ENCODE measurements at regions not wholly inside any gene's neighbourhood (a gene's known extent, or its start where the extent isn't known, plus 50 kb on each side); places are given as distances from the start of the nearest gene placed in this dataset.

DNA sequence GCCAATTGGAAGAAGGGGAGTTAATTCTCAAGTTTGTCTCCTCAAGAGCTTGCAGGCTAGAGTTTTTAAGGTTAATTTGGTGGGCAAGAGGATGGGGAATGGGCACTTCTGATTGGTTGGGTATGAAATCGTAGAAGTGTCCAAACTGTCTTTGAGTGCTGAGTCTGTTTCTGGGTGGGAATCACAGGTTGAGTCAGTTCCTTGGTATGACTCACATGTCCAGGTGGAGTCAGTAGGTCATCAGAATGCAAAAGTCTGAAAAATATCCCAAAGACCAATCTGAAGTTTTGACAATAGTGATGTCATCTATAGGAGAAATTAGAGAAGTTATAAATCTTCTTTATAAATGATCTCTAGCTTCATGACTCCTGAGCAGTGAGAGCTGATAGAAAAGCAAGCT lies 1252.2 kb downstream of the REEP3 start:
- TF ChIP-seq, protein P1, sequence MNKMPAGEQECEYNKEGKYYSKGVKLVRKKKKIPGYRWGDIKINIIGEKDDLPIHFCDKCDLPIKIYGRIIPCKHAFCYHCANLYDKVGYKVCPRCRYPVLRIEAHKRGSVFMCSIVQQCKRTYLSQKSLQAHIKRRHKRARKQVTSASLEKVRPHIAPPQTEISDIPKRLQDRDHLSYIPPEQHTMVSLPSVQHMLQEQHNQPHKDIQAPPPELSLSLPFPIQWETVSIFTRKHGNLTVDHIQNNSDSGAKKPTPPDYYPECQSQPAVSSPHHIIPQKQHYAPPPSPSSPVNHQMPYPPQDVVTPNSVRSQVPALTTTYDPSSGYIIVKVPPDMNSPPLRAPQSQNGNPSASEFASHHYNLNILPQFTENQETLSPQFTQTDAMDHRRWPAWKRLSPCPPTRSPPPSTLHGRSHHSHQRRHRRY (tag by site-specific recombination; IDR thresholded peaks at IDR 0.05): no peak
- TF ChIP-seq, protein P2, sequence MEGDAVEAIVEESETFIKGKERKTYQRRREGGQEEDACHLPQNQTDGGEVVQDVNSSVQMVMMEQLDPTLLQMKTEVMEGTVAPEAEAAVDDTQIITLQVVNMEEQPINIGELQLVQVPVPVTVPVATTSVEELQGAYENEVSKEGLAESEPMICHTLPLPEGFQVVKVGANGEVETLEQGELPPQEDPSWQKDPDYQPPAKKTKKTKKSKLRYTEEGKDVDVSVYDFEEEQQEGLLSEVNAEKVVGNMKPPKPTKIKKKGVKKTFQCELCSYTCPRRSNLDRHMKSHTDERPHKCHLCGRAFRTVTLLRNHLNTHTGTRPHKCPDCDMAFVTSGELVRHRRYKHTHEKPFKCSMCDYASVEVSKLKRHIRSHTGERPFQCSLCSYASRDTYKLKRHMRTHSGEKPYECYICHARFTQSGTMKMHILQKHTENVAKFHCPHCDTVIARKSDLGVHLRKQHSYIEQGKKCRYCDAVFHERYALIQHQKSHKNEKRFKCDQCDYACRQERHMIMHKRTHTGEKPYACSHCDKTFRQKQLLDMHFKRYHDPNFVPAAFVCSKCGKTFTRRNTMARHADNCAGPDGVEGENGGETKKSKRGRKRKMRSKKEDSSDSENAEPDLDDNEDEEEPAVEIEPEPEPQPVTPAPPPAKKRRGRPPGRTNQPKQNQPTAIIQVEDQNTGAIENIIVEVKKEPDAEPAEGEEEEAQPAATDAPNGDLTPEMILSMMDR (tag by site-specific recombination; IDR thresholded peaks at IDR 0.05): no peak
- TF ChIP-seq ZNF510 (tag by site-specific recombination; IDR thresholded peaks at IDR 0.05; ENCODE audit: insufficient replicate concordance): no peak
- no peak for TF ChIP-seq ZNF670 (tag by site-specific recombination; IDR thresholded peaks at IDR 0.05; ENCODE audit: low read depth)
- no peak for TF ChIP-seq SP3 (tag by site-specific recombination; IDR thresholded peaks at IDR 0.05)
- TF ChIP-seq, protein P3, sequence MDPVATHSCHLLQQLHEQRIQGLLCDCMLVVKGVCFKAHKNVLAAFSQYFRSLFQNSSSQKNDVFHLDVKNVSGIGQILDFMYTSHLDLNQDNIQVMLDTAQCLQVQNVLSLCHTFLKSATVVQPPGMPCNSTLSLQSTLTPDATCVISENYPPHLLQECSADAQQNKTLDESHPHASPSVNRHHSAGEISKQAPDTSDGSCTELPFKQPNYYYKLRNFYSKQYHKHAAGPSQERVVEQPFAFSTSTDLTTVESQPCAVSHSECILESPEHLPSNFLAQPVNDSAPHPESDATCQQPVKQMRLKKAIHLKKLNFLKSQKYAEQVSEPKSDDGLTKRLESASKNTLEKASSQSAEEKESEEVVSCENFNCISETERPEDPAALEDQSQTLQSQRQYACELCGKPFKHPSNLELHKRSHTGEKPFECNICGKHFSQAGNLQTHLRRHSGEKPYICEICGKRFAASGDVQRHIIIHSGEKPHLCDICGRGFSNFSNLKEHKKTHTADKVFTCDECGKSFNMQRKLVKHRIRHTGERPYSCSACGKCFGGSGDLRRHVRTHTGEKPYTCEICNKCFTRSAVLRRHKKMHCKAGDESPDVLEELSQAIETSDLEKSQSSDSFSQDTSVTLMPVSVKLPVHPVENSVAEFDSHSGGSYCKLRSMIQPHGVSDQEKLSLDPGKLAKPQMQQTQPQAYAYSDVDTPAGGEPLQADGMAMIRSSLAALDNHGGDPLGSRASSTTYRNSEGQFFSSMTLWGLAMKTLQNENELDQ (tag by site-specific recombination; IDR thresholded peaks at IDR 0.05; ENCODE audit: low read depth): no peak
- no peak for TF ChIP-seq ZNF561 (tag by site-specific recombination; IDR thresholded peaks at IDR 0.05; ENCODE audit: borderline replicate concordance)
- TF ChIP-seq, protein P4, sequence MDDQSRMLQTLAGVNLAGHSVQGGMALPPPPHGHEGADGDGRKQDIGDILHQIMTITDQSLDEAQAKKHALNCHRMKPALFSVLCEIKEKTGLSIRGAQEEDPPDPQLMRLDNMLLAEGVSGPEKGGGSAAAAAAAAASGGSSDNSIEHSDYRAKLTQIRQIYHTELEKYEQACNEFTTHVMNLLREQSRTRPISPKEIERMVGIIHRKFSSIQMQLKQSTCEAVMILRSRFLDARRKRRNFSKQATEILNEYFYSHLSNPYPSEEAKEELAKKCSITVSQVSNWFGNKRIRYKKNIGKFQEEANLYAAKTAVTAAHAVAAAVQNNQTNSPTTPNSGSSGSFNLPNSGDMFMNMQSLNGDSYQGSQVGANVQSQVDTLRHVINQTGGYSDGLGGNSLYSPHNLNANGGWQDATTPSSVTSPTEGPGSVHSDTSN (CRISPR knock-in tag; IDR thresholded peaks at IDR 0.05): no peak
- no peak for TF ChIP-seq ZNF354C (tag by site-specific recombination; IDR thresholded peaks at IDR 0.05; ENCODE audit: borderline replicate concordance, low read depth)
- TF ChIP-seq ZNF785 (tag by site-specific recombination; IDR thresholded peaks at IDR 0.05): no peak
- TF ChIP-seq ZNF366 (tag by site-specific recombination; conservative IDR thresholded peaks at IDR 0.05): no peak
- TF ChIP-seq YY1 (tag by site-specific recombination; IDR thresholded peaks at IDR 0.05): no peak
- TF ChIP-seq, protein P5, sequence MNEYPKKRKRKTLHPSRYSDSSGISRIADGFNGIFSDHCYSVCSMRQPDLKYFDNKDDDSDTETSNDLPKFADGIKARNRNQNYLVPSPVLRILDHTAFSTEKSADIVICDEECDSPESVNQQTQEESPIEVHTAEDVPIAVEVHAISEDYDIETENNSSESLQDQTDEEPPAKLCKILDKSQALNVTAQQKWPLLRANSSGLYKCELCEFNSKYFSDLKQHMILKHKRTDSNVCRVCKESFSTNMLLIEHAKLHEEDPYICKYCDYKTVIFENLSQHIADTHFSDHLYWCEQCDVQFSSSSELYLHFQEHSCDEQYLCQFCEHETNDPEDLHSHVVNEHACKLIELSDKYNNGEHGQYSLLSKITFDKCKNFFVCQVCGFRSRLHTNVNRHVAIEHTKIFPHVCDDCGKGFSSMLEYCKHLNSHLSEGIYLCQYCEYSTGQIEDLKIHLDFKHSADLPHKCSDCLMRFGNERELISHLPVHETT (tag by site-specific recombination; IDR thresholded peaks at IDR 0.05): no peak
- TF ChIP-seq ZEB2 (tag by site-specific recombination; IDR thresholded peaks at IDR 0.05): no peak
